ENCODE measurements at regions not wholly inside any gene's neighbourhood (a gene's known extent, or its start where the extent isn't known, plus 50 kb on each side); places are given as distances from the start of the nearest gene placed in this dataset.

DNA sequence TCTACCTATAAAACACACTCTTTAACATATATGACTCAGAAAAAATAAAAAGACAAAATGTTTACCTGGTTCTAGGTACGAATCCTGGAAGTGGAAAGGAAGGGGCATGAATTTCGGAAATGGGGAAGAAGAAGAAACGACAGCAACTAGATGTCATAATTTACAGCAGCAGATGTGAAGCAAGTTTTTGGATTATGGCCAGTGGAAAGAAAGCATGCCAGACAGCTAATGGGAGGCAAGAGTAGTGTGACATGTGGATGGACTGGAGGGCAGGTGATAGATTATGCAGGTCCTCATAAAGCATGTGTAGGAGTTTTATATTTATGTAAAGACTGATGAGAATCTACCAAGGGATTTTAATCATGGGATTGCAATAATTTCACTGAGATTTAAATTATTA lies 279.0 kb upstream of the TACR3 start:
- Mint-ChIP-seq H3K27me3 (ENCODE audit: low read depth) (no peaks in the 10 kb centered on the region), H3K9me3 (peaks cover 21% of the 10 kb centered on the region), H3K27ac (no peak overlapping the region), H3K36me3 (peaks cover 5% of the 10 kb centered on the region), H3K4me1 (peaks cover 20% of the 10 kb centered on the region), H3K4me3 (no peak overlapping the region)
- no peak for DNase-seq (ENCODE audit: low spot score in 2 of 2, unreplicated experiment in 2 of 2)
- TF ChIP-seq, protein P1, sequence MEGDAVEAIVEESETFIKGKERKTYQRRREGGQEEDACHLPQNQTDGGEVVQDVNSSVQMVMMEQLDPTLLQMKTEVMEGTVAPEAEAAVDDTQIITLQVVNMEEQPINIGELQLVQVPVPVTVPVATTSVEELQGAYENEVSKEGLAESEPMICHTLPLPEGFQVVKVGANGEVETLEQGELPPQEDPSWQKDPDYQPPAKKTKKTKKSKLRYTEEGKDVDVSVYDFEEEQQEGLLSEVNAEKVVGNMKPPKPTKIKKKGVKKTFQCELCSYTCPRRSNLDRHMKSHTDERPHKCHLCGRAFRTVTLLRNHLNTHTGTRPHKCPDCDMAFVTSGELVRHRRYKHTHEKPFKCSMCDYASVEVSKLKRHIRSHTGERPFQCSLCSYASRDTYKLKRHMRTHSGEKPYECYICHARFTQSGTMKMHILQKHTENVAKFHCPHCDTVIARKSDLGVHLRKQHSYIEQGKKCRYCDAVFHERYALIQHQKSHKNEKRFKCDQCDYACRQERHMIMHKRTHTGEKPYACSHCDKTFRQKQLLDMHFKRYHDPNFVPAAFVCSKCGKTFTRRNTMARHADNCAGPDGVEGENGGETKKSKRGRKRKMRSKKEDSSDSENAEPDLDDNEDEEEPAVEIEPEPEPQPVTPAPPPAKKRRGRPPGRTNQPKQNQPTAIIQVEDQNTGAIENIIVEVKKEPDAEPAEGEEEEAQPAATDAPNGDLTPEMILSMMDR (IDR thresholded peaks at IDR 0.05; ENCODE audit: unreplicated experiment), result no peak

DNA sequence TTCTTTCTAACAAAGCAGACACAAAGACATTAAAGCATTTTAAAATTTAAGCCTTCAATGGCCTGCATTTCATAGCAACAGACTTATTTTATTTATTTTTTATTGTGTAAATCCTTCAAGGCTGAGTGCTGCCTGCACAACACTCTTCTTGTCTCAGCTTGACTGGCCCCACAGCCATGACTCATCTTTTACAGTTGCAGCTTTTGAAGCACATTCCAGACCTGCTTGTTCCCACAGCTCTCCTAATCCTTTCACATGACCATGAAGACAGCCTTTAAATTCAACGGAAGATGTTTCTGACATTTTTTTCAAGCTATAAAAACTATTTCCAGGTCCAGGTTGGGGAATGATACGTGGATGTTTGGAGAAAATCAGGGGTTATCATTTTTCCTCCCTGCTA lies 276.9 kb upstream of the TACR3 start:
- DNase-seq (ENCODE audit: low spot score in 2 of 2, unreplicated experiment in 2 of 2), result no peak
- peak overlapping the region; percentile 51 for H3K27ac Mint-ChIP-seq
- no peaks in the 10 kb centered on the region for H3K27me3 Mint-ChIP-seq (ENCODE audit: low read depth)
- peaks cover 20% of the 10 kb centered on the region for H3K4me1 Mint-ChIP-seq
- H3K4me3 Mint-ChIP-seq, result no peak overlapping the region
- TF ChIP-seq, protein P1 (IDR thresholded peaks at IDR 0.05; ENCODE audit: unreplicated experiment), result no peak
- peaks cover 12% of the 10 kb centered on the region for H3K9me3 Mint-ChIP-seq
- H3K36me3 Mint-ChIP-seq, result peaks cover 8% of the 10 kb centered on the region

DNA sequence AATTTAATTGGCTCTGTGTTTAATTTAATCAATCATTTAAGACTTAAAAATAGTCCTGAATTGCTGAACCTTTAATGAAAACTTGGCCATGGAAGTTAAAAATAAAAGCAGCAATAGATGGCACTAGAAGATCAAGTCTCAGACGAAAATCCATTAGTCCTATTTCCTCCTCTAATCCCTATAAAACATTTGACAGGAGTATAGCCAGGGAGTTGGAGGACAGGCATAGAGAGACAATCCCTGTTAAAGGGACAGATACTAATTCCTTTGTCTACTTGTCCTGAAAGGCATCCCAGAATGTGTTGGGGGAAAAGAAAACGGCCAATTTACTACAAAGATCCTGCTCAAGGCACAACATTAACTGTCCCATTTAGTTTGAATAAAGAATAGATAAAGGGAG lies 276.3 kb upstream of the TACR3 start:
- Mint-ChIP-seq H3K36me3 (peaks cover 9% of the 10 kb centered on the region), H3K9me3 (peaks cover 14% of the 10 kb centered on the region), H3K4me3 (no peak overlapping the region), H3K4me1 (peaks cover 20% of the 10 kb centered on the region), H3K27ac (peak overlapping the region; percentile 51), H3K27me3 (ENCODE audit: low read depth) (no peaks in the 10 kb centered on the region)
- TF ChIP-seq, protein P1 (IDR thresholded peaks at IDR 0.05; ENCODE audit: unreplicated experiment), result no peak
- no peak for DNase-seq (ENCODE audit: low spot score in 2 of 2, unreplicated experiment in 2 of 2)

DNA sequence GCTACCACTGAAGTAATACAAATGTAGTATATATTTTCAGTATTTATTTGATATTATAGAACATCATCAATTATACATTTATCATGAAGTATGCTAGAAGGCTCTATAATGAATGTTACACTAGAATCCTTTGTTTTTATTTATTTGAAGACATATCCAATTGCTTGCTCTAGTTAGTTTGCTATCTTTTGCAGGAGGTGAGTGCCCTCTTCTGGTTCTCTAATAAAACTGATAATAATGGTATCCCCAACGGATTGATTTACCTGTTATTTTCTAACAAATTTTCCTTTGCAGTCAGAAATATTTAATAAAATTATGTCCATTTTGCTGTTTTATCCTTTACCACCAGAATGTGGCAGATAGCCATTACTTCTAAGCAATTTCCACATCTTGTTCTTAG lies 274.3 kb upstream of the TACR3 start:
- H3K4me3 Mint-ChIP-seq, result no peak overlapping the region
- H3K27me3 Mint-ChIP-seq (ENCODE audit: low read depth), result no peaks in the 10 kb centered on the region
- TF ChIP-seq, protein P1 (IDR thresholded peaks at IDR 0.05; ENCODE audit: unreplicated experiment), result no peak
- H3K4me1 Mint-ChIP-seq, result peaks cover 20% of the 10 kb centered on the region
- H3K9me3 Mint-ChIP-seq, result peaks cover 22% of the 10 kb centered on the region
- H3K27ac Mint-ChIP-seq, result no peak overlapping the region
- no peak for DNase-seq (ENCODE audit: low spot score in 2 of 2, unreplicated experiment in 2 of 2)
- peaks cover 9% of the 10 kb centered on the region for H3K36me3 Mint-ChIP-seq

DNA sequence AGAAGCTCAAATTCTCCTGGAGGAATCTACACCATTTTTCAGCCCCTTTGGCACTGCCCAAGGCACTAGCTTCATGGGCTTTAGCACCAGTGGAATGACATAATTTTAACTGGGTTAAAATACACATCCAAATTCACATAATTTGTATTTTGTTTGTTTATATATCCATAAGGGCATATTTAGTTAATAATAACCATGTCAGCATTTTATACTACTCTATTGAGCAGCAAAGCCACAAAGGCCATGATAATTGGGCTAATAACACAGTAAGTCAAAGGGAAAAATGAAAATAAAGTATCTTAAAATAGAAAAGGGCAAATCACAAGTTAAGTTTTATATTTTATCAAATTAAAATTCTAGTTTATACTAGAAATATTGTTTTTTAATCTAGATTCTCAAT lies 262.7 kb upstream of the TACR3 start:
- TF ChIP-seq, protein P1 (IDR thresholded peaks at IDR 0.05; ENCODE audit: unreplicated experiment), result no peak
- Mint-ChIP-seq H3K27me3 (ENCODE audit: low read depth) (no peaks in the 10 kb centered on the region), H3K4me3 (no peak overlapping the region), H3K4me1 (no peaks in the 10 kb centered on the region), H3K9me3 (peaks cover 15% of the 10 kb centered on the region), H3K36me3 (no peaks in the 10 kb centered on the region), H3K27ac (no peak overlapping the region)
- no peak for DNase-seq (ENCODE audit: low spot score in 2 of 2, unreplicated experiment in 2 of 2)
